Adipocyte (in vitro differentiated cells): ENCODE measurements at regions not wholly inside any gene's neighbourhood (a gene's known extent, or its start where the extent isn't known, plus 50 kb on each side); places are given as distances from the start of the nearest gene placed in this dataset.

Experiments
- DNase-seq: peaks from one replicate; pipeline ENCODE4 v3.0.0-alpha.2; 2015; ENCODE audit warnings: low read depth
- H3K27me3 ChIP-seq: replicated peaks from 2 replicates; pipeline ENCODE4 v1.7.0; 2013; ENCODE audit warnings: mild to moderate bottlenecking, low read length, moderate library complexity; ENCODE audit not compliant: control insufficient read depth, insufficient read depth
- H3K36me3 ChIP-seq: 2 replicates; pipeline ENCODE4 v1.7.0; 2013; ENCODE audit warnings: low read length, mild to moderate bottlenecking, moderate library complexity; ENCODE audit not compliant: control insufficient read depth, insufficient read depth, severe bottlenecking
- H3K4me1 ChIP-seq: 2 replicates; pipeline ENCODE4 v1.7.0; 2013; ENCODE audit warnings: mild to moderate bottlenecking, low read length, moderate library complexity; ENCODE audit not compliant: control insufficient read depth, insufficient read depth
- H3K4me3 ChIP-seq: 2 replicates; pipeline ENCODE4 v1.7.0; 2013; ENCODE audit warnings: mild to moderate bottlenecking, low read length, moderate library complexity
- H3K9ac ChIP-seq: 2 replicates; pipeline ENCODE4 v1.7.0; 2013; ENCODE audit warnings: mild to moderate bottlenecking, low read length, moderate library complexity
- H3K9me3 ChIP-seq: 2 replicates; pipeline ENCODE4 v1.7.0; 2013; ENCODE audit warnings: mild to moderate bottlenecking, low read length, moderate library complexity; ENCODE audit not compliant: control insufficient read depth

- Histone ChIP-seq H3K9ac (no peak overlapping the region), H3K4me3 (no peak overlapping the region), H3K36me3 (no peaks in the 10 kb centered on the region), H3K9me3 (peaks cover 22% of the 10 kb centered on the region), H3K27me3 (no peaks in the 10 kb centered on the region), H3K4me1 (no peaks in the 10 kb centered on the region)
- DNase-seq, result no peak
Measured at GRCh38 chr5:162637481-162637880, 569.9 kb downstream of the GABRG2 start.

DNA sequence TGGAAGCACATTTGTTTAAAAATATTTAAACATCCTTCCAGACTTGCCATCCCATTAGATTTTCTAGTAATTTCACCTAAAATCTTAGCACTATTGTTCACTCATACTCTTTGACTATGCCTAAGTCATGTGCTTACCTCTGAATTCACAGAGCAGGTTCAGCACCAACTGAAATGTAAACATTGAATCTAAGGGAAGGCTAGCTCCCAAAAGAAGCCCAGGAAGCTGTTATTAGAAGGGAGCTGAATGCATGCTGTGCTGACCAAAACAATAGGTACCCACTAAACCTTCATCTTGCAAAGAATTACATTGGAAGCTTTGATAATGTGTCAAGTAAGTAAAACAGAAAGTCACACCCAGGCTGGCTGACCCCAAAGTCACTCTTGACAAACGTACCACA lies 571.3 kb downstream of the GABRG2 start:
- Histone ChIP-seq H3K9ac (no peak overlapping the region), H3K36me3 (no peaks in the 10 kb centered on the region), H3K4me3 (no peak overlapping the region), H3K27me3 (no peaks in the 10 kb centered on the region), H3K4me1 (no peaks in the 10 kb centered on the region), H3K9me3 (peaks cover 18% of the 10 kb centered on the region)
- no peak for DNase-seq

DNA sequence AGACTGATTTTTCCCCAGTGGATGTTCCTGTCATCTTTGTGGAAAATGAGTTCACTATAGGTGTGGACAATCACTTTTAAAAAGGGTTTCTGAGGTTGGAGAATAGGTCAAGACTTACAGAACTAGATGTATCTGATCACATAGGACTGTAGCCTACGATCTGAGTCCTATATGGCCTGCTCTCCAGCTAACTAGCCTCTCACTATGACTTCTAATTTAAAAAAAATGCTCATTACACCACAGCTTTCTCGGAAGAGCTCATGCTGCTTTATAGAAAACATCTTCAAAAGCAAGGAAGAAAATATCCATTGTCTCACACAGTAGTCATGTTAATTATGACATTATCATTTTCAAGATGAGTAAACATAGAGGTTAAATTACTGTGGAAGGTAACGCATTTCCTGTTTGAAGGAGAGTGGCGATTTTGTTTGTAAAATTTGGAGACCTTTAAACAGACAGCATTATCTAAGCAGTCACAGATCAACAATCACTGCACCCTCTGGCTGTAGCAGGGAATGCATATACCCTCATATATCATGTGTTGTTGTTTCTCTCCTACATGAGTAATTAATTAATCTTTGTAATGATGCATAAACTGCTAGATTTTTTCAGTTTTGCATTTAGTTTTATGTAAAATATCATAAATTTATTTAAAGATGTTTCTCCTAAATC lies 573.7 kb downstream of the GABRG2 start:
- Histone ChIP-seq H3K9ac (no peak overlapping the region), H3K27me3 (no peaks in the 10 kb centered on the region), H3K4me1 (no peaks in the 10 kb centered on the region), H3K9me3 (peaks cover 7% of the 10 kb centered on the region), H3K36me3 (no peaks in the 10 kb centered on the region), H3K4me3 (no peak overlapping the region)
- DNase-seq, result no peak

- Histone ChIP-seq H3K9me3 (peaks cover 16% of the 10 kb centered on the region), H3K4me1 (no peaks in the 10 kb centered on the region), H3K9ac (no peak overlapping the region), H3K27me3 (no peaks in the 10 kb centered on the region), H3K4me3 (no peak overlapping the region), H3K36me3 (no peaks in the 10 kb centered on the region)
- no peak for DNase-seq
Measured at GRCh38 chr5:162654661-162655405, 587.3 kb downstream of the GABRG2 start.

DNA sequence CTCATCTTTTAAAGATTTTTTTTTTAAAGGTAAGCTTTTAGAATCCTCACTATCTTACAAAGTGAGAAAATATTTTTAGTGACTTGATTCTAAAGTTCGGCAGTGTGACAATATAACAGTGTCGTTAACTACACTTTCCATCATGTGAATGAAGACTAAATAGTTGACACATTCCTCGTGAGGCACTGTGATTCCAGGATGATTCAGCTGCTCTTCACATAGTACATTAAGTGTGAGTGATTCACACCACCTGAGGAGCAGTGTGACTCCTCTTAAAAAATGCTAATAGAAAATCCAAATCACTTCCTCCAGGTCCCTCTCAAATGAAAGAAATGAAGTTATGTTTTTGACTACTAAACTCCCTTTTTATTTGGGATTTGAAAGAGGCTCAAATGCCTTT lies 589.5 kb downstream of the GABRG2 start:
- no peak for DNase-seq
- no peaks in the 10 kb centered on the region for H3K9me3 ChIP-seq
- no peaks in the 10 kb centered on the region for H3K27me3 ChIP-seq
- H3K4me1 ChIP-seq, result no peaks in the 10 kb centered on the region
- H3K9ac ChIP-seq, result no peak overlapping the region
- no peak overlapping the region for H3K4me3 ChIP-seq
- no peaks in the 10 kb centered on the region for H3K36me3 ChIP-seq

DNA sequence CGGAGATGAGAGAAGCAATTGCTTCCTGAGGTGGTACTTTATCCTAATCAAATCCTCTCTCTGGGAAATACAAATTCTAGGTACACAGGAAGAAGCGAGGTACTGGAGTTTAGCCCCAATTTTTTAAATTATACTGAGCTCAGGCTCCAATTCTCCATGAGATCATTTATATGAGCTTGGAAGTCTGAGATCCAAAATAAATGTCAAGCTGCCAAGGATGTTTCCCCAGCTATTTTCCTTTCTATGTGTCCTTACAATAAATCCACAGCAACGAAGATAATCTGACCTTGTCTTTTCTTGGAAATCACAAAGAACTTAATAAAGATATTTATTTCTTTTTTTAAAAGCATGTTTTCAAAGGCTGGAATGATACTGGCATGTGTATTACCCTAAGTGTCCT lies 597.3 kb downstream of the GABRG2 start:
- Histone ChIP-seq H3K4me1 (no peaks in the 10 kb centered on the region), H3K9ac (no peak overlapping the region), H3K36me3 (no peaks in the 10 kb centered on the region), H3K27me3 (no peaks in the 10 kb centered on the region), H3K4me3 (no peak overlapping the region), H3K9me3 (no peaks in the 10 kb centered on the region)
- no peak for DNase-seq

DNA sequence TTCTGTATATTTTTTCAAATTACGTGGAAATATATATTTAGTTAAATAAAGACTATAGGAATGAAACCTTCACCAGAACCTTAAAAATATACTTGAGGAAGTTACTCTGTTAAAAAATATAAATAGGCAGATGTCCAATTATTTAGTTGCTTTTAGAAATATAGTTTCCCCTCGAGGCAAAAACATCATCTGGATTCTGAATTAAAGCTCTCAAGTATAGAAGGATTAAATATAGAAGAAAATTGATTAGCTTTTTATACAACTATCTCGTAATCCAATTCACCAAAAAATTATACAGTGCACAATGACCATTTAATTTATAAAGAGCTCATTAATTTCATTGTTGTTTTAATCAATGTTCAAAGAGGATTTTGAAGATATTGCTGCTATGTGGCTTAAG lies 601.4 kb downstream of the GABRG2 start:
- H3K27me3 ChIP-seq, result no peaks in the 10 kb centered on the region
- no peaks in the 10 kb centered on the region for H3K4me1 ChIP-seq
- no peak overlapping the region for H3K4me3 ChIP-seq
- H3K36me3 ChIP-seq, result no peaks in the 10 kb centered on the region
- H3K9ac ChIP-seq, result no peak overlapping the region
- no peaks in the 10 kb centered on the region for H3K9me3 ChIP-seq
- no peak for DNase-seq

- Histone ChIP-seq H3K9ac (no peak overlapping the region), H3K27me3 (no peaks in the 10 kb centered on the region), H3K4me3 (no peak overlapping the region), H3K9me3 (peaks cover 2% of the 10 kb centered on the region), H3K36me3 (no peaks in the 10 kb centered on the region), H3K4me1 (no peaks in the 10 kb centered on the region)
- DNase-seq, result no peak
Measured at GRCh38 chr5:162672061-162672460, 604.5 kb downstream of the GABRG2 start.

- Histone ChIP-seq H3K27me3 (no peaks in the 10 kb centered on the region), H3K4me3 (no peak overlapping the region), H3K4me1 (no peaks in the 10 kb centered on the region), H3K9me3 (peaks cover 4% of the 10 kb centered on the region), H3K36me3 (no peaks in the 10 kb centered on the region), H3K9ac (no peak overlapping the region)
- DNase-seq, result no peak
Measured at GRCh38 chr5:162683284-162683683, 615.7 kb downstream of the GABRG2 start.

- Histone ChIP-seq H3K36me3 (no peaks in the 10 kb centered on the region), H3K4me3 (no peak overlapping the region), H3K27me3 (no peaks in the 10 kb centered on the region), H3K4me1 (no peaks in the 10 kb centered on the region), H3K9ac (no peak overlapping the region), H3K9me3 (peaks cover 4% of the 10 kb centered on the region)
- DNase-seq, result no peak
Measured at GRCh38 chr5:162684145-162684544, 616.6 kb downstream of the GABRG2 start.

- H3K9me3 ChIP-seq, result peaks cover 4% of the 10 kb centered on the region
- H3K27me3 ChIP-seq, result no peaks in the 10 kb centered on the region
- H3K9ac ChIP-seq, result no peak overlapping the region
- H3K4me1 ChIP-seq, result no peaks in the 10 kb centered on the region
- H3K4me3 ChIP-seq, result no peak overlapping the region
- DNase-seq, result no peak
- no peaks in the 10 kb centered on the region for H3K36me3 ChIP-seq
Measured at GRCh38 chr5:162685302-162685701, 617.7 kb downstream of the GABRG2 start.
